GM21723 (cell line): ENCODE measurements at regions not wholly inside any gene's neighbourhood (a gene's known extent, or its start where the extent isn't known, plus 50 kb on each side); places are given as distances from the start of the nearest gene placed in this dataset.

Experiments used
- ATAC-seq: cut with Tn5 transposase; IDR thresholded peaks from one replicate; pipeline ENCODE4 v1.9.1; 2021; ENCODE audit warnings: mild to moderate bottlenecking, moderate library complexity; ENCODE audit not compliant: unreplicated experiment

- ATAC-seq = no peak
These were observed 234.3 kb downstream of the HS3ST1 start for GRCh38 chr4:11194431-11194830.

GRCh38 chr4:11189756-11190155 lies 238.9 kb downstream of the HS3ST1 start:
- ATAC-seq = no peak

- no peak for ATAC-seq
These were observed 245.3 kb downstream of the HS3ST1 start for GRCh38 chr4:11183356-11183740.

- no peak for ATAC-seq
These were observed 245.9 kb downstream of the HS3ST1 start for GRCh38 chr4:11182586-11183355.

- ATAC-seq = no peak
These were observed 246.7 kb downstream of the HS3ST1 start for GRCh38 chr4:11182031-11182430.

GRCh38 chr4:11179796-11180195 lies 248.9 kb downstream of the HS3ST1 start:
- ATAC-seq = no peak

GRCh38 chr4:11178433-11178832 lies 250.3 kb downstream of the HS3ST1 start:
- ATAC-seq = no peak

GRCh38 chr4:11175374-11175773 lies 253.3 kb downstream of the HS3ST1 start:
- no peak for ATAC-seq

- no peak for ATAC-seq
These were observed 262.1 kb downstream of the HS3ST1 start for GRCh38 chr4:11166606-11167005.

GRCh38 chr4:11166034-11166433 lies 262.7 kb downstream of the HS3ST1 start:
- no peak for ATAC-seq

- ATAC-seq = no peak
These were observed 263.6 kb downstream of the HS3ST1 start for GRCh38 chr4:11165052-11165451.

GRCh38 chr4:11160288-11160687 lies 268.4 kb downstream of the HS3ST1 start:
- ATAC-seq = no peak

- no peak for ATAC-seq
These were observed 269.7 kb downstream of the HS3ST1 start for GRCh38 chr4:11158971-11159370.

GRCh38 chr4:11155208-11155867 lies 273.4 kb downstream of the HS3ST1 start:
- no peak for ATAC-seq

- ATAC-seq = no peak
These were observed 275.4 kb downstream of the HS3ST1 start for GRCh38 chr4:11153171-11153750.

- ATAC-seq = no peak
These were observed 276.0 kb downstream of the HS3ST1 start for GRCh38 chr4:11152684-11153083.

- ATAC-seq = no peak
These were observed 277.2 kb downstream of the HS3ST1 start for GRCh38 chr4:11151500-11151899.

- no peak for ATAC-seq
These were observed 279.0 kb downstream of the HS3ST1 start for GRCh38 chr4:11149612-11150259.

- no peak for ATAC-seq
These were observed 288.8 kb downstream of the HS3ST1 start for GRCh38 chr4:11139871-11140270.

GRCh38 chr4:11138964-11139363 lies 289.7 kb downstream of the HS3ST1 start:
- ATAC-seq = no peak

GRCh38 chr4:11134705-11135104 lies 294.0 kb downstream of the HS3ST1 start:
- no peak for ATAC-seq

- no peak for ATAC-seq
These were observed 294.8 kb downstream of the HS3ST1 start for GRCh38 chr4:11133868-11134267.
